AG04449 (cell line): ENCODE measurements at regions not wholly inside any gene's neighbourhood (a gene's known extent, or its start where the extent isn't known, plus 50 kb on each side); places are given as distances from the start of the nearest gene placed in this dataset.
A peak's percentile ranks its signal among the peaks of the same experiment; 100 is the strongest.

Source experiments
- CTCF ChIA-PET: fragments of 350-600 bp; formaldehyde crosslinking; extraction: SDS; loops from one replicate; lab custom pipeline; 2021; ENCODE audit warnings: antibody characterized with exemption; lab: Yijun Ruan, JAX
- POLR2A ChIA-PET: fragments of 400-600, 350-600 bp; formaldehyde crosslinking; extraction: SDS; loops from one replicate; lab custom pipeline; 2020; ENCODE audit warnings: antibody characterized with exemption, inconsistent platforms; lab: Yijun Ruan, JAX
- DNase-seq: peaks from one replicate; pipeline ENCODE4 v3.0.0-alpha.2; 2010; ENCODE audit warnings: low read depth, low spot score
- H3K4me3 ChIP-seq: 2 replicates; pipeline ENCODE4 v1.5.1; 2011; ENCODE audit warnings: low read depth, mild to moderate bottlenecking, control low read depth, low read length
- TF ChIP-seq, protein P1 (sequence below): IDR thresholded peaks from one replicate; pipeline ENCODE4 v1.5.1; 2011; ENCODE audit warnings: mild to moderate bottlenecking, moderate library complexity, low read length, control low read depth, inconsistent platforms; ENCODE audit not compliant: insufficient read depth; ENCODE audit errors: missing control alignments

DNA sequence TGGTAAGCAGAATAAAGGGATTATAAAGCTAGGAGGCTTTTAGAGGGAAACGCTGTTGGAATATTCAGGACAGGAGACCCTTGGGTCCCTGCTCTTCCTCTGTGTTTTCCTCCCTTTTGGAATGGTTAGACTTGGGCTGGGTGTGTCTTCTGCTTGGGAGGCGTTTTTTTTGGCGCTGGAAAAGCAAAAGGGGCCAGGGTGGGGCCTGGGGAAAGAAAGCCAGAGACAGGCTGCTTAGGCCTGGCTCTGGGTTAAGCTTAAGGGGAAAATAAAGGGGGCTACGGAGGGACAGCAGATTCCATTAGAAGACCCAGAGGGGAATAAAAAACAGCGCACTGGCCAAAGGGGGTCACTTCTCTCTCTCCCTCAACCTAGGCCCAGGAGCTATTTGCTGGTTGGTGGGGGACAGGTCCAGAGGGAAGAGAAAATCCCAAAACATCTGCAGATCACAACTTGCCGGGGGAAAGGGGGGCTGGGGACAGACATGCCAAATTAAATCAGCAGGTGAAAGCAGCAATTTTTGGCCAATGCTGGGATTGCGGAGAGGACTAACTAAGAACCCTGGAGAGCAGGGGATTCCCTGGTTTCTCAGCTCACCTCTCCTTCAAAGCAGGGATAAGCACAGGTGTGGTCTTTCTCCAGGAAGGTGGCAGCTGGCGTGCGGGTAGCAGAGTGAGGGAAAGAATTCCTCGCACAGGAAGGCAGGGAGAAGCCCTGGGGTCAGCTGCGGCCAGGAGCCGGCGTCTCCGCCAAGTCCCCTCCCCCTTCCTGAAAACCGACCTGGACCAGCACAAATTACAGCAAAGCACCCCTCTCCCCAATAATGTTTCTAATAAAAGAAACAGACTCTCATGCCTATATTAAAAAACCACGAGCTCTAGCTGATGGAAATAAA is 82.2 kb upstream of the AK4 start:
- H3K4me3 ChIP-seq = peak overlapping the region; percentile 68
- DNase-seq = no peak
- ChIA-PET CTCF (interaction anchor here (1.0 to 5.2 kb wide), 9 partner anchors 10 to 622 kb away, joined by 3 to 27 read pairs (median 5); no protein-coding TSS in a partner anchor), POLR2A (no interaction called here)
- TF ChIP-seq, protein P1, sequence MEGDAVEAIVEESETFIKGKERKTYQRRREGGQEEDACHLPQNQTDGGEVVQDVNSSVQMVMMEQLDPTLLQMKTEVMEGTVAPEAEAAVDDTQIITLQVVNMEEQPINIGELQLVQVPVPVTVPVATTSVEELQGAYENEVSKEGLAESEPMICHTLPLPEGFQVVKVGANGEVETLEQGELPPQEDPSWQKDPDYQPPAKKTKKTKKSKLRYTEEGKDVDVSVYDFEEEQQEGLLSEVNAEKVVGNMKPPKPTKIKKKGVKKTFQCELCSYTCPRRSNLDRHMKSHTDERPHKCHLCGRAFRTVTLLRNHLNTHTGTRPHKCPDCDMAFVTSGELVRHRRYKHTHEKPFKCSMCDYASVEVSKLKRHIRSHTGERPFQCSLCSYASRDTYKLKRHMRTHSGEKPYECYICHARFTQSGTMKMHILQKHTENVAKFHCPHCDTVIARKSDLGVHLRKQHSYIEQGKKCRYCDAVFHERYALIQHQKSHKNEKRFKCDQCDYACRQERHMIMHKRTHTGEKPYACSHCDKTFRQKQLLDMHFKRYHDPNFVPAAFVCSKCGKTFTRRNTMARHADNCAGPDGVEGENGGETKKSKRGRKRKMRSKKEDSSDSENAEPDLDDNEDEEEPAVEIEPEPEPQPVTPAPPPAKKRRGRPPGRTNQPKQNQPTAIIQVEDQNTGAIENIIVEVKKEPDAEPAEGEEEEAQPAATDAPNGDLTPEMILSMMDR = no peak

DNA sequence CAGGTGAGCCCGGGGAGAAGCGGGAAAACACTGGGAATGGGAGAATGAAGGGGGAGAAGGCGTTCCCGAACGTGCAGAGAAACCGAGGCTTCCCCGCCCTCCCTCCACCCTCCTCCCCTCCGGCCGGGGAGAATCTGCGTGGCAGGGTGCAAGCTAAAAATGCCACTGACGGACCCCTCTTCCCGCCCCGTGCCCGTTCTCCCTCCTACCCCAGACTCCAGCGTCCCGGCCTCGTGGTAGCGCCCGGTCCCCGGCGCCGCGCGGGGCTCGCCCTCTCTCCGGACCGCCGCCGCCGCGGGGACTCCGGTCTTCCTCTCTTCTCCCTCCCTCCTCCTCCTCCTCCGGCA is 81.6 kb upstream of the AK4 start:
- POLR2A ChIA-PET = no interaction called here
- TF ChIP-seq, protein P1 = no peak
- H3K4me3 ChIP-seq = peak overlapping the region; percentile 68
- CTCF ChIA-PET = interaction anchor here (1.5 to 5.2 kb wide), 3 partner anchors 9 to 621 kb away, joined by 3 to 27 read pairs (median 22); no protein-coding TSS in a partner anchor
- DNase-seq = no peak

DNA sequence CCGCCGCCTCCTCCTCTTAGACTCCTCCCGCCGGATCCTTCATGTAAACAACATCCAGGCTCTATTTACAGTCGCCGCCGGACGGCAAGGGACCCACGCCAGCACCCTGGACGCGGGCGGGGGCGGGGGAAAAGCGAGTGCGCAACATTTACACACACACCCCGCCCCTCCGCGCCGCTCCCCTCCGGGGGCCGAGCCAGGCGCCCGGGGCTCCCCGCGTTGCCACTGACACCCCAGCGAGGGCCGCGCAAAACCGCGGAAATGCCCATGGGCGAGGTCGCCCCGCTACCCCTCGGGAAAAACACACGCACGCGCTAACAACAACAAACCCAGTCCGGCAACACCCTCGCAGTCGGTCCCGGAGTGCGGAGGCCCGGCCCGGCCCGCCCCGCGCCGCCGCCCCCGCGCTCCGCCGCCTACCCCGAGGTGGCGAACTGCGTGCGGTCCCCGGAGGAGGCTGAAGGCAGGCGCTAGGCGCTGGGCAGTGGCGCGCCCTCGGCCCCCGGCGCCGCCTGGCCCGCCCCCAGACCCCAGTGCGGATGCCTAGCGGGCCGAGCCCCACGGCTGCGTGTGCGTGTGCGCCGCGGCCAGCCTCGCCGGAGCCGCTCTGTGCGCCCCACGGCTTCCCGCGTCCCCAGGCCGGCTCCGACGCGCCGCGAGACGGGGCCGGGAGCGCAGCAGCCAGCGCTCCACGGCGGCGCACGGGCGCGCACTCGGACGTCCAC is 81.1 kb upstream of the AK4 start:
- TF ChIP-seq, protein P1 = no peak
- CTCF ChIA-PET = interaction anchor here (1.5 to 5.2 kb wide), 3 partner anchors 8 to 621 kb away, joined by 3 to 27 read pairs (median 22); no protein-coding TSS in a partner anchor
- POLR2A ChIA-PET = no interaction called here

DNA sequence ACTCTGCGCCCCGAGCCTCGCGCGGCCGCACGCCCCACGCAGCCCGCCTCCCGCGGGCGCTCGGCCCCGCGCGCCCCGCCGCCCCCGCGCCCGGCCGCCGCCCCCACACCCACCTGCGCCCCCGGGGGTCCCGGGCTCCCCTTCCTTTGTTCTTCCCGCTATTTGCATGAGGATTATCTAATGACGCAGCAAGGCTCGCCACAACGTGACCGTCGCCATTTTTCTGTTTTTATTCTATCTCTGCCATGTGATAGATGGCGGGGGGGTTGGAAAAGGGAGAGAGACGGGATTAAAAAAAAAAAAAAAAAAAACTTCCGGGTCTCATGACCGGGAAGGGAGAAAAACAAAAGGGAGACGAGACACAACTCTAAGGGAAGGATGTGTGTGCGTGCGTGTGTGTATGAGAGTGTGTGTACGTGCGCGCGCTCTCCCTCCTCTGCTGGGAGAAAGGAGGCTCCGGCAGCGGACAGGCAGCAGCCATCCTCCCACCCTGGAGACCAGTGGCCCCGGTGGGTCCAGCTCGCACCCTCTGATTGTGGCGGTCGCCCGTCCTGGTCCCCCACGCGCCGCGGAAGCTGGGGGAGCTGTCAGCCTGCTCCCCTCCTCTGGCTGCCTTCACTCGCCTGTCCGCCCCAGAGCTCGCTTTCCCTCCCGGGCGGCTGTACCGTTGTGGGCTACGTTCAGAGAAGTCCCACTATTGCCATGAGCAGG is 80.4 kb upstream of the AK4 start:
- no peak for DNase-seq
- ChIA-PET CTCF (interaction anchor here (0.9 kb wide), 1 partner anchor 142 kb away, joined by 4 read pairs; no protein-coding TSS in a partner anchor), POLR2A (no interaction called here)
- TF ChIP-seq, protein P1 = no peak
- peak overlapping the region; percentile 68 for H3K4me3 ChIP-seq

More for the DNA sequence above, 81.1 kb upstream of the AK4 start:
- no peak for DNase-seq
- H3K4me3 ChIP-seq = peak overlapping the region; percentile 68

DNA sequence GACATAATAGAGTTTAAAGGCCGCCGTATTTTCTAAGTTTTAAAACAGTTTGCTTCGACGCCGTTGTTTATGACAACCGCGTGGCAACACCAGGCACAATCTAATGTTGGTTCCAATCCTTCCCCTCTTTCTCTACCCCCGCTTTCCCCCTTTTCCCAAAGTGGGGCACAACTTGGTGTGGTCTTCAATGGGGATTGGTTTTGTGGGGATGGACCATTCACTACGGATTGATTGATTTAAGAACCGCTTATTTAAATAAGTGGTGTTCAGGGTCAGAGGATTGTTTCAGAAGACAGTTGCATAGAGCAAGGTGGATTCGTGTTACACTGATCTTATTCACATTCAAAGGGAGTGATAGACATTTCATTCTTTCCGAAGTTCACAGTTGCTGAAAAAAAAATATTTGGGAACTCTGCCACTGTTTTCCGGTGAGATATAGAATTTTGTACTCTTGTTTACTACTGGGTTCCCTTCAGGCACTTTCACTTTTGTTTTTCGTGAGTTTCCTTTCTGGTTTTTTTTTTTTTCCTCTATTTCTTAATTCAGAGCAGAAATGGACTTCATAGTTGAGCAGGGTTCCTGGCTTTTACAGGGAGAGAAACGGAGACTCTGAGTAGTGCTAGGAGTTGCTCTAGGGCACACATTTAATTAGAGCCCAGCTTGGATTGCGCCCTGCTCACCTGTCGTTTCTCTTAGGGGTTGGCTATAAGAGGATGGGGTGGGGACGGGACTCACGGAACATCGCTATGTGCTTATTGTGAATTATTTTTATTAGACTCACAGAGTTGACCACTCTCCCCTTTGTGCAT is 79.6 kb upstream of the AK4 start:
- TF ChIP-seq, protein P1 = no peak
- CTCF ChIA-PET = interaction anchor here (0.9 kb wide), 1 partner anchor 141 kb away, joined by 4 read pairs; no protein-coding TSS in a partner anchor
- DNase-seq = no peak
- H3K4me3 ChIP-seq = peak overlapping the region; percentile 68
- POLR2A ChIA-PET = no interaction called here
